ENCODE measurements at regions not wholly inside any gene's neighbourhood (a gene's known extent, or its start where the extent isn't known, plus 50 kb on each side); places are given as distances from the start of the nearest gene placed in this dataset.

GRCh38 chr2:20542746-20543468, 96.0 kb downstream of the RHOB start:
- Histone ChIP-seq H3K9me1 (ENCODE audit: control insufficient read depth, extremely low read depth, insufficient read depth, low read length) (peaks cover 2% of the 10 kb centered on the region), H3K9ac (ENCODE audit: control insufficient read depth, extremely low read depth, insufficient read depth, low read length) (no peak overlapping the region), H3K4me1 (ENCODE audit: control insufficient read depth, extremely low read depth, insufficient read depth, low read length) (peaks cover 28% of the 10 kb centered on the region), H3K36me3 (ENCODE audit: control insufficient read depth in 2 of 2, extremely low read depth in 1 of 2, insufficient read depth in 2 of 2, low read length in 2 of 2) (no peaks in the 10 kb centered on the region), H3K4me3 (ENCODE audit: control insufficient read depth in 2 of 3, extremely low read depth in 1 of 3, insufficient read depth in 2 of 3, low read depth in 1 of 3, low read length in 3 of 3) (no peak overlapping the region), H3K4me2 (ENCODE audit: control insufficient read depth, extremely low read depth, insufficient read depth, low read depth, low read length) (no peak overlapping the region), H3K9me3 (ENCODE audit: control insufficient read depth, low read depth, low read length) (no peaks in the 10 kb centered on the region), H2AFZ (ENCODE audit: control insufficient read depth, low read length) (no peak overlapping the region), H3K27ac (ENCODE audit: control insufficient read depth, insufficient read depth, low read length) (no peak overlapping the region), H3K27me3 (ENCODE audit: control insufficient read depth, extremely low read depth, insufficient read depth, low read length) (peaks cover 3% of the 10 kb centered on the region), H4K20me1 (ENCODE audit: control insufficient read depth, extremely low read depth, insufficient read depth, low read length) (no peaks in the 10 kb centered on the region), H3K79me2 (ENCODE audit: control insufficient read depth, insufficient read depth, low read length) (no peaks in the 10 kb centered on the region)
- no peak for FAIRE-seq
- dilution Hi-C loops (cut with MboI; ENCODE audit: extremely low pct_ligation_motif_present, low sequenced_read_pairs): no loop called here
- TF ChIP-seq CTCF (optimal IDR thresholded peaks at IDR 0.05 in 1 of 3, IDR thresholded peaks at IDR 0.05 in 1 of 3, conservative IDR thresholded peaks at IDR 0.05 in 1 of 3; ENCODE audit: extremely low read depth in 1 of 3, insufficient read depth in 2 of 3, low read length in 3 of 3) (no peak), EZH2 (IDR thresholded peaks at IDR 0.05; ENCODE audit: low read length) (no peak)
- DNase-seq (ENCODE audit: low read depth, low spot score): no peak

- dilution Hi-C loops (cut with MboI; ENCODE audit: extremely low pct_ligation_motif_present, low sequenced_read_pairs): no loop called here
- Histone ChIP-seq H3K79me2 (ENCODE audit: control insufficient read depth, insufficient read depth, low read length) (no peaks in the 10 kb centered on the region), H4K20me1 (ENCODE audit: control insufficient read depth, extremely low read depth, insufficient read depth, low read length) (no peaks in the 10 kb centered on the region), H3K27me3 (ENCODE audit: control insufficient read depth, extremely low read depth, insufficient read depth, low read length) (peaks cover 3% of the 10 kb centered on the region), H3K4me3 (ENCODE audit: control insufficient read depth in 2 of 3, extremely low read depth in 1 of 3, insufficient read depth in 2 of 3, low read depth in 1 of 3, low read length in 3 of 3) (no peak overlapping the region), H3K9me1 (ENCODE audit: control insufficient read depth, extremely low read depth, insufficient read depth, low read length) (peaks cover 2% of the 10 kb centered on the region), H3K36me3 (ENCODE audit: control insufficient read depth in 2 of 2, extremely low read depth in 1 of 2, insufficient read depth in 2 of 2, low read length in 2 of 2) (no peaks in the 10 kb centered on the region), H2AFZ (ENCODE audit: control insufficient read depth, low read length) (no peak overlapping the region), H3K4me1 (ENCODE audit: control insufficient read depth, extremely low read depth, insufficient read depth, low read length) (peaks cover 28% of the 10 kb centered on the region), H3K9ac (ENCODE audit: control insufficient read depth, extremely low read depth, insufficient read depth, low read length) (no peak overlapping the region), H3K9me3 (ENCODE audit: control insufficient read depth, low read depth, low read length) (no peaks in the 10 kb centered on the region), H3K4me2 (ENCODE audit: control insufficient read depth, extremely low read depth, insufficient read depth, low read depth, low read length) (no peak overlapping the region), H3K27ac (ENCODE audit: control insufficient read depth, insufficient read depth, low read length) (no peak overlapping the region)
- TF ChIP-seq EZH2 (IDR thresholded peaks at IDR 0.05; ENCODE audit: low read length) (no peak), CTCF (optimal IDR thresholded peaks at IDR 0.05 in 1 of 3, IDR thresholded peaks at IDR 0.05 in 1 of 3, conservative IDR thresholded peaks at IDR 0.05 in 1 of 3; ENCODE audit: extremely low read depth in 1 of 3, insufficient read depth in 2 of 3, low read length in 3 of 3) (no peak)
- DNase-seq (ENCODE audit: low read depth, low spot score) (no peak), FAIRE-seq (no peak)
These were observed 96.7 kb downstream of the RHOB start for GRCh38 chr2:20543469-20544152.

All from keratinocyte (primary cell).